ENCODE measurements at regions not wholly inside any gene's neighbourhood (a gene's known extent, or its start where the extent isn't known, plus 50 kb on each side); places are given as distances from the start of the nearest gene placed in this dataset.

- Histone ChIP-seq H3K36me3 (no peaks in the 10 kb centered on the region), H3K9me3 (no peaks in the 10 kb centered on the region), H3K27me3 (no peaks in the 10 kb centered on the region), H3K4me3 (no peak overlapping the region), H3K27ac (replicated peaks in 1 of 4) (no peak overlapping the region), H3K4me1 (no peaks in the 10 kb centered on the region)
- intact Hi-C loops (cut with DNase I) = no loop called here
- 86% methylated on average over 2 of the region's 2 CpGs for WGBS
- no peak for TF ChIP-seq POLR2AphosphoS5 (IDR thresholded peaks at IDR 0.05)
- TF ChIP-seq, protein P1, sequence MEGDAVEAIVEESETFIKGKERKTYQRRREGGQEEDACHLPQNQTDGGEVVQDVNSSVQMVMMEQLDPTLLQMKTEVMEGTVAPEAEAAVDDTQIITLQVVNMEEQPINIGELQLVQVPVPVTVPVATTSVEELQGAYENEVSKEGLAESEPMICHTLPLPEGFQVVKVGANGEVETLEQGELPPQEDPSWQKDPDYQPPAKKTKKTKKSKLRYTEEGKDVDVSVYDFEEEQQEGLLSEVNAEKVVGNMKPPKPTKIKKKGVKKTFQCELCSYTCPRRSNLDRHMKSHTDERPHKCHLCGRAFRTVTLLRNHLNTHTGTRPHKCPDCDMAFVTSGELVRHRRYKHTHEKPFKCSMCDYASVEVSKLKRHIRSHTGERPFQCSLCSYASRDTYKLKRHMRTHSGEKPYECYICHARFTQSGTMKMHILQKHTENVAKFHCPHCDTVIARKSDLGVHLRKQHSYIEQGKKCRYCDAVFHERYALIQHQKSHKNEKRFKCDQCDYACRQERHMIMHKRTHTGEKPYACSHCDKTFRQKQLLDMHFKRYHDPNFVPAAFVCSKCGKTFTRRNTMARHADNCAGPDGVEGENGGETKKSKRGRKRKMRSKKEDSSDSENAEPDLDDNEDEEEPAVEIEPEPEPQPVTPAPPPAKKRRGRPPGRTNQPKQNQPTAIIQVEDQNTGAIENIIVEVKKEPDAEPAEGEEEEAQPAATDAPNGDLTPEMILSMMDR (IDR thresholded peaks at IDR 0.05) = no peak
- no peak for TF ChIP-seq POLR2A (IDR thresholded peaks at IDR 0.05; ENCODE audit: low read depth)
- TF ChIP-seq EP300 (IDR thresholded peaks at IDR 0.05) = no peak
- DNase-seq (ENCODE audit: extremely low spot score) = no peak
Observed at GRCh38 chr3:25306705-25307104, 121.4 kb upstream of the RARB start.

GRCh38 chr3:25313286-25313685, 114.8 kb upstream of the RARB start:
- TF ChIP-seq EP300 (IDR thresholded peaks at IDR 0.05) (no peak), POLR2A (IDR thresholded peaks at IDR 0.05; ENCODE audit: low read depth) (no peak), POLR2AphosphoS5 (IDR thresholded peaks at IDR 0.05) (no peak)
- TF ChIP-seq, protein P1 (IDR thresholded peaks at IDR 0.05) = no peak
- no peaks in the 10 kb centered on the region for H3K4me1 ChIP-seq
- no peaks in the 10 kb centered on the region for H3K36me3 ChIP-seq
- DNase-seq (ENCODE audit: extremely low spot score) = no peak
- no peaks in the 10 kb centered on the region for H3K9me3 ChIP-seq
- intact Hi-C loops (cut with DNase I) = no loop called here
- H3K27ac ChIP-seq (replicated peaks in 1 of 4) = no peak overlapping the region
- 93% methylated on average over 2 of the region's 2 CpGs for WGBS
- H3K27me3 ChIP-seq = no peaks in the 10 kb centered on the region
- H3K4me3 ChIP-seq = no peak overlapping the region

- intact Hi-C loops (cut with DNase I) = no loop called here
- 91% methylated on average over 7 of the region's 7 CpGs for WGBS
- Histone ChIP-seq H3K27ac (replicated peaks in 1 of 4) (no peak overlapping the region), H3K9me3 (no peaks in the 10 kb centered on the region), H3K36me3 (no peaks in the 10 kb centered on the region), H3K4me3 (no peak overlapping the region), H3K27me3 (no peaks in the 10 kb centered on the region), H3K4me1 (peaks cover 7 to 11% (median 9%) of the 10 kb centered on the region in 4 donors)
- TF ChIP-seq POLR2A (IDR thresholded peaks at IDR 0.05; ENCODE audit: low read depth) (no peak), EP300 (IDR thresholded peaks at IDR 0.05) (no peak), POLR2AphosphoS5 (IDR thresholded peaks at IDR 0.05) (no peak)
- TF ChIP-seq, protein P1 (IDR thresholded peaks at IDR 0.05) = no peak
- DNase-seq (ENCODE audit: extremely low spot score) = no peak
Observed at GRCh38 chr3:25324954-25325655, 103.0 kb upstream of the RARB start.

GRCh38 chr3:25335356-25335755, 92.7 kb upstream of the RARB start:
- DNase-seq (ENCODE audit: extremely low spot score) = no peak
- Histone ChIP-seq H3K4me1 (no peaks in the 10 kb centered on the region), H3K9me3 (no peaks in the 10 kb centered on the region), H3K27ac (replicated peaks in 1 of 4) (no peak overlapping the region), H3K27me3 (no peaks in the 10 kb centered on the region), H3K4me3 (no peak overlapping the region), H3K36me3 (no peaks in the 10 kb centered on the region)
- intact Hi-C loops (cut with DNase I) = no loop called here
- WGBS = 75% methylated on average over 1 of the region's 1 CpG
- TF ChIP-seq EP300 (IDR thresholded peaks at IDR 0.05) (no peak), POLR2A (IDR thresholded peaks at IDR 0.05; ENCODE audit: low read depth) (no peak), POLR2AphosphoS5 (IDR thresholded peaks at IDR 0.05) (no peak)
- TF ChIP-seq, protein P1 (IDR thresholded peaks at IDR 0.05) = no peak

Data from esophagus muscularis mucosa (tissue), 4 donors.